OCI-LY1 (cell line): ENCODE measurements at regions not wholly inside any gene's neighbourhood (a gene's known extent, or its start where the extent isn't known, plus 50 kb on each side); places are given as distances from the start of the nearest gene placed in this dataset.

ENCODE experiments used
- H2AFZ ChIP-seq: fragments of 200-600 bp; sonication (generic), shearing (Covaris generic); 2 replicates; pipeline ENCODE4 v1.6.0; 2014; ENCODE audit warnings: antibody characterized with exemption, mild to moderate bottlenecking, low read length
- H3F3A ChIP-seq: fragments of 200-600 bp; sonication (generic), shearing (Covaris generic); 2 replicates; pipeline ENCODE4 v1.6.0; 2014; ENCODE audit warnings: mild to moderate bottlenecking, antibody characterized with exemption, low read length, moderate library complexity; ENCODE audit not compliant: insufficient read depth
- H3K27ac ChIP-seq: fragments of 200-600 bp; sonication (generic); 2 replicates; pipeline ENCODE4 v1.5.1; 2014; ENCODE audit warnings: low read length, mixed run types, mild to moderate bottlenecking, low read depth; ENCODE audit not compliant: poor library complexity, severe bottlenecking
- H3K27me3 ChIP-seq: fragments of 200-600 bp; sonication (generic); 2 replicates; pipeline ENCODE4 v1.6.0; 2014; ENCODE audit warnings: antibody characterized with exemption, mild to moderate bottlenecking, low read length, moderate library complexity; ENCODE audit not compliant: insufficient read depth
- H3K36me3 ChIP-seq: fragments of 200-600 bp; sonication (generic); 2 replicates; pipeline ENCODE4 v1.6.1; 2014; ENCODE audit warnings: mild to moderate bottlenecking, antibody characterized with exemption, low read length, moderate library complexity, mixed read lengths; ENCODE audit not compliant: insufficient read depth
- H3K4me1 ChIP-seq: fragments of 200-600 bp; sonication (generic); 2 replicates; pipeline ENCODE4 v1.5.1; 2014; ENCODE audit warnings: mild to moderate bottlenecking, low read length, moderate library complexity; ENCODE audit not compliant: insufficient read depth, severe bottlenecking
- H3K4me2 ChIP-seq: fragments of 200-600 bp; sonication (generic), shearing (Covaris generic); 2 replicates; pipeline ENCODE4 v1.6.1; 2014; ENCODE audit warnings: low read length
- H3K4me3 ChIP-seq: fragments of 200-600 bp; sonication (generic); 2 replicates; pipeline ENCODE4 v1.5.1; 2014; ENCODE audit warnings: low read length, low read depth, mild to moderate bottlenecking, mixed read lengths; ENCODE audit not compliant: poor library complexity, severe bottlenecking
- H3K79me2 ChIP-seq: fragments of 200-600 bp; shearing (Covaris generic); 2 replicates; pipeline ENCODE4 v1.6.1; 2016; ENCODE audit warnings: mixed run types, low read length, mixed read lengths; ENCODE audit not compliant: insufficient read depth
- H3K9ac ChIP-seq: fragments of 200-600 bp; sonication (generic), shearing (Covaris generic); 2 replicates; pipeline ENCODE4 v1.6.1; 2014; ENCODE audit warnings: mild to moderate bottlenecking, low read length, mixed read lengths
- H3K9me2 ChIP-seq: fragments of 200-600 bp; sonication (generic), shearing (Covaris generic); 2 replicates; pipeline ENCODE4 v1.6.1; 2014; ENCODE audit warnings: low read depth, mild to moderate bottlenecking, low read length, mixed read lengths
- H3K9me3 ChIP-seq: fragments of 200-600 bp; shearing (Covaris generic); 2 replicates; pipeline ENCODE4 v1.6.1; 2014; ENCODE audit warnings: low read length, mixed read lengths
- H4K20me1 ChIP-seq: fragments of 200-600 bp; sonication (generic), shearing (Covaris generic); 2 replicates; pipeline ENCODE4 v1.6.0; 2016; ENCODE audit warnings: mild to moderate bottlenecking, low read length; ENCODE audit not compliant: insufficient read depth
- CTCF ChIP-seq: fragments of 200-600 bp; sonication (generic), shearing (Covaris generic); IDR thresholded peaks from 2 replicates; pipeline ENCODE4 v1.5.1; 2017; ENCODE audit warnings: mild to moderate bottlenecking, antibody characterized with exemption, low read length, moderate library complexity, mixed read lengths
- EZH2 ChIP-seq: fragments of 200-600 bp; sonication (generic), shearing (Covaris generic); IDR thresholded peaks from 2 replicates; pipeline ENCODE4 v1.8.0; 2017; ENCODE audit warnings: borderline replicate concordance, mixed run types, mild to moderate bottlenecking, antibody characterized with exemption, low read length, moderate library complexity, mixed read lengths

GRCh38 chr1:60994369-60994768, 88.0 kb upstream of the NFIA start:
- no peaks in the 10 kb centered on the region for H3K79me2 ChIP-seq
- H3K27ac ChIP-seq: no peak overlapping the region
- no peaks in the 10 kb centered on the region for H3K36me3 ChIP-seq
- no peak overlapping the region for H3K9ac ChIP-seq
- TF ChIP-seq EZH2: no peak
- no peak for TF ChIP-seq CTCF
- no peaks in the 10 kb centered on the region for H3F3A ChIP-seq
- H3K9me3 ChIP-seq: no peaks in the 10 kb centered on the region
- no peaks in the 10 kb centered on the region for H4K20me1 ChIP-seq
- no peak overlapping the region for H2AFZ ChIP-seq
- H3K4me2 ChIP-seq: no peak overlapping the region
- no peaks in the 10 kb centered on the region for H3K4me1 ChIP-seq
- H3K27me3 ChIP-seq: no peaks in the 10 kb centered on the region
- H3K9me2 ChIP-seq: no peaks in the 10 kb centered on the region
- no peak overlapping the region for H3K4me3 ChIP-seq

GRCh38 chr1:60992165-60992564, 90.2 kb upstream of the NFIA start:
- Histone ChIP-seq H3K4me1 (no peaks in the 10 kb centered on the region), H3K9me2 (no peaks in the 10 kb centered on the region), H3K4me3 (no peak overlapping the region), H3K9me3 (no peaks in the 10 kb centered on the region), H3F3A (no peaks in the 10 kb centered on the region), H3K27ac (no peak overlapping the region), H4K20me1 (no peaks in the 10 kb centered on the region), H3K36me3 (no peaks in the 10 kb centered on the region), H2AFZ (no peak overlapping the region), H3K27me3 (no peaks in the 10 kb centered on the region), H3K4me2 (no peak overlapping the region), H3K79me2 (no peaks in the 10 kb centered on the region), H3K9ac (no peak overlapping the region)
- TF ChIP-seq CTCF: no peak
- no peak for TF ChIP-seq EZH2

GRCh38 chr1:60990714-60991090, 91.7 kb upstream of the NFIA start:
- Histone ChIP-seq H3K9me3 (no peaks in the 10 kb centered on the region), H3K4me3 (no peak overlapping the region), H4K20me1 (no peaks in the 10 kb centered on the region), H2AFZ (no peak overlapping the region), H3K9ac (no peak overlapping the region), H3K27ac (no peak overlapping the region), H3K36me3 (no peaks in the 10 kb centered on the region), H3K9me2 (no peaks in the 10 kb centered on the region), H3K79me2 (no peaks in the 10 kb centered on the region), H3K27me3 (no peaks in the 10 kb centered on the region), H3K4me2 (no peak overlapping the region), H3F3A (no peaks in the 10 kb centered on the region), H3K4me1 (no peaks in the 10 kb centered on the region)
- TF ChIP-seq EZH2: no peak
- no peak for TF ChIP-seq CTCF
